ENCODE measurements at regions not wholly inside any gene's neighbourhood (a gene's known extent, or its start where the extent isn't known, plus 50 kb on each side); places are given as distances from the start of the nearest gene placed in this dataset.
A peak's percentile ranks its signal among the peaks of the same experiment; 100 is the strongest.
"Not testable (repeated sequence)": the region's sequence is repeated elsewhere in the genome, so short reads cannot be mapped to it uniquely, and the experiment has no call there.

DNA sequence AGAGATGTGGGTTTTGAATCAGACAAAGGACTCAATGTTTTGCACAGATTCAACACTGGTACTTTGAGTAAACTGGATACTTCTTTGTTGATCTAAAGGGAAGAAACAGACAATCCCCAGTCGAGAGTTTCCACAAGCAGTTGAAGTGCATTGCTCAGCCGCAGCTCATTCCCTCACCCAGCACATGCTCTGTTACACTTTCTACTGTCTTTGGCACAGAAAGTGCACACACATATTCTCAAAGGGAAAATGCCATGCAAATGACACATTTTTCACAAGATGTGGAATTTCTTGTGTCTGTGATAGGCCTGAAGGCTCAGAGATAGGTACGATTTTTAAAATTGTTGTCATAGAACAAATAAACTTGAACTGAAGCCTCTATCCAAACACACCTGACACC, 258.9 kb upstream of the TRIB2 start:
- no peak for DNase-seq (ENCODE audit: low read depth, low spot score)
- H3K4me3 ChIP-seq (ENCODE audit: low read length), result no peak overlapping the region

DNA sequence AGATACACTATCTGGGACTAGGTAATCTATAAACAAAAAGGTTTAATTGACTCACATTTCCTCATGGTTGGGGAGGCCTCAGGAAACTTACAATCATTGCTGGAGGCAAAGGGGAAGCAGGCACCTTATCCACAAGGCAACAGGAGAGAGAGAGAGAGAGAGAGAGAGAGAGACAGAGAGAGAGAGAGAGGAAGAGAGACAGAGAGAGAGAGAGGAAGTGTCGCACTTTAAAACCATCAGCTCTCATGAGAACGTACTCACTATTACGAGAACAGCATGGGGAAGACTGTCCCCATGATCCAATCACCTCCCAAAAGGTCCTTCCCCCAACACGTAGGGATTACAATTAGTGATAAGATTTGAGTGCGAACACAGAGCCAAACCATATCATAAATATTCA, 253.5 kb upstream of the TRIB2 start:
- no peak overlapping the region for H3K4me3 ChIP-seq (ENCODE audit: low read length)
- no peak for DNase-seq (ENCODE audit: low read depth, low spot score)

DNA sequence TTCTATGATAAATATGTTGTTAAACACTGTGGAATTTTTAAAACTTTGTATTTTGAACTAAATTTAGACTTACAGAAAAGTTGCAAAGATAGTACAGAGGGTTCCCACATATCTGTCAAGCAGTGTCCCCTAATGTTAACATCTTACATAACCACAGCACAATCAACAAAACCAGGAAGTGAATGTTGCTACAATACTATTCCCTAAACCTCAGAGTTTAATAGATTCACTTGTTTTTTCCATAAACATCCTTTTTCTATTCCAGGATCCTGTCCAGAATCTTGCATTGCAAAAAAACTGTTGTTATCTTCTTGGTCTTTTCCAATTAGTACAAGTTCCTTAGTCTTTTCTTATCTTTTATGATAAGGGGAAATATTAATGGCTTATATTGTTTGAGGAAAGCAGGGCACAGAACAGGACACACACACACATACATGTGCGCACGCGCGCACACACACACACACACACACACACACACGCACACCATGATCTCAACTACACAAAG, 251.1 kb upstream of the TRIB2 start:
- no peak overlapping the region for H3K4me3 ChIP-seq (ENCODE audit: low read length)
- DNase-seq (ENCODE audit: low read depth, low spot score), result no peak

DNA sequence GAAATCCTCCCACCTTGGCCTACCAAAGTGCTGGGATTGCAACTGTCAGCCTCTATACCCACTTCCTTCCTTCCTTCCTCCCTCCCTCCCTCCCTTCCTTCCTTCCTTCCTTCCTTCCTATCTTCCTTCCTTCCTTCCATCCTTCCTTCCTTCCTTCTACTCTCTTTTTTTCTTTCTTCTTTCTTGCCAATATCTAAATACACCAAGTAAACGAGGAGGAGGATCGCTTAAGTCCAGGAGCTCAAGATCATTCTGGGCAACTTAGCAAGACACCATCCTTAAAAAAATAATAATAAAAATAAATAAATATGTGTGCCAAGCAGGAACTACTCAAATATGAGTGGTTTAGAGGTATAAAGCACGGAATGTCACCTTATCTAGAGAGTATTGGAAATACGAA, 249.4 kb upstream of the TRIB2 start:
- DNase-seq (ENCODE audit: low read depth, low spot score), result no peak
- H3K4me3 ChIP-seq (ENCODE audit: low read length), result no peak overlapping the region

DNA sequence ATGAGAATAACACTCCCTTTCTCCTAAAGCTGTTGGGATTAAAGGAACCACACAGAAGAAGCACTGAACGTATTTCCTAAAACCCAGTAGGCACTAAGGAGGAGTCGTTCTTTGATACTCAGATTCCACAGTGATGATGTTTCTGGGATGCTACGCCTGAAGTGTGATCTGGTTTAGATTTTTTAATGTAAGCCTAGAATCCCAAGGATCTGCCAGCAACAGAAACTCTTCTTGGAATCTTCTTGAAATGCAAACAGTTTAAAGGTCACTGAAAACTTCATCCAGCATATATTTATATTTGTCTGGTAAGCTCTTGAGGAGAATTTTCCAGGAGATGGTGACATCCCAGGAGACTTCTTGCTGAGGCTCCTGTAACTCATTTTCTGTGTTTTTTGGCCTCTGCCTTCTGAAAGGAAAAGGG, 247.6 kb upstream of the TRIB2 start:
- no peak for DNase-seq (ENCODE audit: low read depth, low spot score)
- no peak overlapping the region for H3K4me3 ChIP-seq (ENCODE audit: low read length)

DNA sequence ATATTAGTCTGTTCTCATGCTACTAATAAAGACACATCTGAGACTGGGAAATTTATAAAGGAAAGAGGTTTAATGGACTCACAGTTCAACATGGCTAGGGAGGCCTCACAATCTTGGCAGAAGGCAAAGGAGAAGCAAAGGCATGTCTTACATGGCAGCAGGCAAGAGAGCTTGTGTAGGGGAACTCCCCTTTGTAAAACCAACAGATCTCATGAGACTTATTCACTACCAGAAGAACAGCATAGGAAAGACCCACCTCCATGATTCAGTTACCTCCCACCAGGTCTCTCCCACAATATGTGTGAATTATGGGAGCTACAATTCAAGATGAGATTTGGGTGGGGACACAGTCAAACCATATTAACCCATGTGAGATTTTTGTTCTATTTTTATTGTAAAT, 244.5 kb upstream of the TRIB2 start:
- not testable (repeated sequence) for H3K4me3 ChIP-seq (ENCODE audit: low read length); DNase-seq (ENCODE audit: low read depth, low spot score)

DNA sequence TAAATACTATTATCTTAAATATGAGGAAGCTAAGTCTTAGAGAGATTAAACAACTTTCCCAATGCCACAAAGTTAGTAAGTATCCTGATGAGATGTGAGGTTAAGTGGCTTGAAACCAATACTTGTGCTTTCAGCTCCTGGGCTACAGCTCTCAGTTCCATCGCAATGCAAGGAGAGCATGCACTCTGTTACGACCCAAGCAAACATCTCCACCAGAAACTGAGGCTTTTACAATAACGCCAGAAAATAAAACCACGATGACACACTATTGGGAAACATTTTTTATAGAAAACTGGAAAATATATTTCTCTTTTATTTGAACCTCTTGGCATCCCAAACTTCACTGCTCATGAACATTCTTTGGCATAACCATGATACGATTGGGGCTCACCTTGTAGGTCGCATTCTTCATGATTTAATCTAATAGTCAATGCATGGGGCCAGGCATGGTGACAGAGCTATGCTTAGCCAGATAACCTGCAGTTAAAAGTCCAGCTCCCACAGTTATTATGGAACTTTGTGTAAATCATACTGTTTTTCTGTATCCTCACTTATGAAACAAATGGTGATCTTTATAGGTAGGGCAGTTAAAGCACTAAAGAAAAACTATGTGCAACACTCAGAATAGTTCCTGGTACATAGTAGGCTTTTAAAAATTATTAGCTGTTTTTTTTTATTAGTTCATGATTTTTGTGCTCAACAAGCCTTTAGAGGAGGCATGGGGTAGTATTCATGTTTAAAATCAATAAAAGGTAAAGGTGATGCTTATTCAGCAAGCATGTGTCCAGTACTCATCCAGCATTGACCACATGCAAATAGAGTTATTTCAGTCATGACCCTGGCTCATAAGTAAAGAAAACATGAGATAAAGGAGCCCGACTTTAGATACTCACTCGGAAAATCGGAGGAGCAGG, 238.3 kb upstream of the TRIB2 start:
- H3K4me3 ChIP-seq (ENCODE audit: low read length), result no peak overlapping the region
- DNase-seq (ENCODE audit: low read depth, low spot score), result no peak

DNA sequence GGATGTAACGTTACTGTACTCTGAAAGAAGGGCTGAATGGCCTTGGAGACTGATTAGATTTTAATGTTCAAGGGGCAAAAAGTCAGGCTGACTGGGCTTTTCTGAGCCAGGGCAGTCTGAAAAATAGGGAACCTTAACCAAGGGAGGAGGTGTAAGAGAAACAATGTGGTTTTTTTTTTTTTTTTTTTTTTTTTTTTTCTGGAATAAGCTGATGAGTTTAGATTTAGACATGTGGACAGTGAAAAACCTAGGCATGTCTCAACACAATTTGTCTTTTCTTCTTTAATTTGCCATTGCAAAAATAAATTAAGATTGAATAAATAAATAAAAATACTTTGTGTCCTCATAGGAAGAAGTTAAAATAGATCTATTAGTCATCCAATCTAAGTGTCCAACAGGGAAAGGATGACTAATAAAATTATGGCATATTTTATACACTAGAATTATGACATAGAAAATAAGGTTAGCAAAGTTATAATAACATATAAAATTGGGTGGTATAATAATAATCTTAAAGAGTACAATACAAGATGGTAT, 237.6 kb upstream of the TRIB2 start:
- no peak for DNase-seq (ENCODE audit: low read depth, low spot score)
- no peak overlapping the region for H3K4me3 ChIP-seq (ENCODE audit: low read length)

DNA sequence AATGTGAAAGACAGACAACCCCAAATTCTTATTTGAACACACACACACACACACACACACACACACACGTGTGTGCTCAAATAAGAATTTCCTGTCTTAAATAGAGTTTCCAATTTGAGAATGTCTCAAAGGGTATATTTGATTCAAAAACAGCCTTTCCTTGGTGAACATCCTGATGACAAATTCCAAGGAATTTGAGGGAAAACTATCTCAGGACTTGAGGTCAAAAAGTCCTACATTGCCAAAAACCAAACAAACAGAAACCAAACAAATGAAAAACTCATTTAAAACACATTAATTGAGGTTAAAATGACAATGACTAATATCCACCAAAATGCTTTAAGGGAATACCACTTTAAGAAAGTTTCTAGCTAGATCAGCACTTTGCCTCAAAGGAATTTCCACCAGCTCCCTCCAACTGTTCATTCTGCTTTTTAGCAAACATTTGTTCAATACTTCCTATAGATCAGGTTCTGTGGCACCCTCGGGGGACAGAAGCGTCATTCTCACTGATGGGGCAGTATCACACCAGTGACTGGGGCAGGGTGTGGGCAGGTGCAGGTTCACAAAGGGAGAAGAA, 232.1 kb upstream of the TRIB2 start:
- DNase-seq (ENCODE audit: low read depth, low spot score), result no peak
- no peak overlapping the region for H3K4me3 ChIP-seq (ENCODE audit: low read length)

DNA sequence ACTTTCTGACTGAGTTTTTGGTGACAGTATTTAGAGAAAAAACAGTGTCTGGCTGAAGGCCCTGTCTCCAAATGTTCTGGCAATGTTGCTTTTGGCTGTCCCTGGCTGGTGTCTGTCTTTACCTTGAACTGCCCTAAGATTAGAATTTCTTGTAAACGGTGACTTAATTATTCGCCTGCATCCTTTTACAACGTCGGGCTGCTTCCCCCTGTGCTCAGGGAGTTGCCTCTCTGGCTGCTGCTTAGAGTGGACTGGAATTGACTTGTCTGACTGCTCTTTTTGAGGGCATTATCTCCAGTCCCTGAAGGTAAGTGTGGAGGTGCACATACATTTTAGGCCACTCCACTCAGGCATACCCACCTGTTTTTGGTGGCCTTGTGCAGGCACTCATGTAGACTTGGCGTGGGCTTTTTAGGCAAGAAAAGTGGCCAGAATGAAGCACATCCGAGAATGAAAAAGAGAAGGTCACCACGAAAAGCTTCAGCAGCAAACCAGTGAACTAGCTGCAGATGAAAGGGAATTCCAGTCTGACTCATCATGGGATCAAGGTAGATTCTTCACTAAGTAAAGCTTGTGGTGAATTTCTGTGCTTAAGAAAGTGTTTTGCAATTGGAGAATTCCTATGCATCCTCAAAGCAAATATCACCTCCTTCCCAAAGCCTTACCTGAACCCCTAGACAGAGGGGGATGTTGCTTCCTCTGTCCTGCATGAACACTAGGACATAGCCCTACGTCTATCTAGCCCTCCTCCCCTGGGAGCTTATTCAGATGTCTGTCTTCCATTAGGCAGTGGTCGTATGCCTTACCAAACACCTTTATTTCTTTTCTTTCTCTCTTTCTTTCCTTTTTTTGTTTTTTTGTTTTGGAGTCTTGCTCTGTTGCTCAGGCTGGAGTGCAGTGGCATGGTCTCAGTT, 230.3 kb upstream of the TRIB2 start:
- DNase-seq (ENCODE audit: low read depth, low spot score), result no peak
- no peak overlapping the region for H3K4me3 ChIP-seq (ENCODE audit: low read length)

DNA sequence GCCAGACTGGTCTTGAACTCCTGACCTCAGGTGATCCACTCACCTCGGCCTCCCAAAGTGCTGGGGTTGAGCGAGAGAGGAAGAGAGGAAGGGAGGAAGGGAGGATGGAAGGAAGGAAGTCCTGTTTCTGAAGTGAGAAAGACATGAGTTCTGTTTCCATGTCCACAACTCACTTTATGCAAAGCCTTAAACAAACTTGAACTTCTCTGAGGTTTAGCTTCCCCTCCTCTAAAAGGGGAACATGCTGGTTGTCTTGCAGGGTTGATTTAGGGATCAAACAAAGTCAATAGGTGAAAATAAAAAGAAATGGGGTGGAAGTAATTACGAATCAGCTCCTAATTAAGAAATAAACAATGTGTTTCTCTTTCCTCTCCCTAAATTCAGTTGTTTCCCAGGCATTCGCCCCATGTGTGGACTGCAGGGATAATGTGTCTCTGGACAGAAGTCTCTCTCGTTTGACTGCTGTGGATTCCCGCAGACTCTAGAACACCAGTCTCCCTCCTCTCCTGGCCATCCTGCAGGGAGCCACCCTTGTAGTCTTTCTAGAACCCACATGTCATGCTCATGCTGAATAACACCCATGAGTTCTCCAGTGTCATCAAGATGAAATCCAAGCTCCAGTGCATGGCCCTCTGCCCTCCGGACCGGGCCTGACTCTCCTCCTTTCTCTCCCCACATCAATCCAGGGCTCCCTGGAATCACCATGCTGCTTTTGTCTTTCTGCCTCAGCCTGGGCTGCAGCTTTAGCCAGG, 229.3 kb upstream of the TRIB2 start:
- no peak for DNase-seq (ENCODE audit: low read depth, low spot score)
- H3K4me3 ChIP-seq (ENCODE audit: low read length), result no peak overlapping the region

DNA sequence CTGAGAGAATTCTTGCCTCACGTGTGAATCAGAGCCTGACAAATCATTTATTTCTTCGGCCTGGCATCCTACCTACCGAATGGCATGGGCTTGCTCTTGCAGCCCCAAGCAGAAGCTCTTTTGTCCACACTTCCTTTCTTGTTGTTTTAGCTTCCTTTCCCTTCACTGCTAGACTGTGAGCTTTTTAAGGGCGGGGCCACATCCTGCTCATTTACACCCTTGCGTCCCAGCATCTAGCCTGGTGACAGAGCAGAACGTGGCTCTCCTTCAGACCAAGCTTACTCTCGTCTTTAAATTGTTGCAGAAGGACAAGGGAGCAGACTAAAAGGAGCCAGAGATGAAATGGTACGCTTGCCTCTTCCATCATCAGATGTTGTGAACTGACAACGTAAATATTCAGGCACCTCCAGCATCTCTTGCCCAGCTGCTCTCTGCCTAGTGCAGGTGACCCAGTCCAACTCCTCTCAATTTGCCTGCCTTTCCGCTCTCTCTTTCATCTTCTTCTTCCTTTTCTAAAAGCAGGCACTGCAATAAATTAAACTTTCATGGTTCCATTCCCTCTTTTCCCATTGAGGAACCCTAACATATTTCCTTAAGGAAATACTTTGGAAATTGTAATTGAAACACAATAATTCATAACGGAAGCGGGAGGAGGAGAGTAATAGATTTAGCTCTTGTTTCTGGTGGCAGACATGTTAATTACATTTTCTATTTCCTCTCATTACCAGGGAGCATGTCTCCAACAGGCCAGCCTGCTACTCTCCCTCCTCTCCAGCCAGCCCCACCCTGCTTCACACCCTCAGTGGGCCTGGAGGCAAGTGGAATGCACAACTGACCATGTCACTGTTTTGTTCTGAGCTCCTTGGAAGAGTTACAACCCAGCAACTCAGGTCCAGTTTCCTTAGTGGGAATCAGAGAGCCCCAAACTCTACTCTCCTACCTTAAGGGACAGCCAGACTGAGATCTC, 228.1 kb upstream of the TRIB2 start:
- peak; percentile 57 for DNase-seq (ENCODE audit: low read depth, low spot score)
- no peak overlapping the region for H3K4me3 ChIP-seq (ENCODE audit: low read length)

DNA sequence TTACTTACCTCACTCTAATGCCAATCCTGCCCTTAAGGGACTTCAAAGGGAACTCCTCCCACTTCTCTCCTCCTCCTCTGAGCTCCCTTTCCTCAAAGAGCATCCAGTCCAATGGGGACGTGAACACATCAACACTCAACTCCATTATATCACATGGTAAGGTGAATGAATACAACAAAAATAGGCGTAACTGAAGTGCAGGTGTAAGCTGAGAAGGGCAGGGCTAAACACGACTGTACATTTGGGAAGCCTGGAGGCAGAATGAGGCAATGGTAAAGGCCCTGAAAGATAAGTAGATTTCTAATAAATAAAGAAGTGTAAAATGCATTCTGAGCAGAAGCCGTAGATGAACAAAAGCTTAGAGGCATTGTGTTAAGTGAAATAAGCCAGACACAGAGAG, 226.1 kb upstream of the TRIB2 start:
- no peak overlapping the region for H3K4me3 ChIP-seq (ENCODE audit: low read length)
- no peak for DNase-seq (ENCODE audit: low read depth, low spot score)

DNA sequence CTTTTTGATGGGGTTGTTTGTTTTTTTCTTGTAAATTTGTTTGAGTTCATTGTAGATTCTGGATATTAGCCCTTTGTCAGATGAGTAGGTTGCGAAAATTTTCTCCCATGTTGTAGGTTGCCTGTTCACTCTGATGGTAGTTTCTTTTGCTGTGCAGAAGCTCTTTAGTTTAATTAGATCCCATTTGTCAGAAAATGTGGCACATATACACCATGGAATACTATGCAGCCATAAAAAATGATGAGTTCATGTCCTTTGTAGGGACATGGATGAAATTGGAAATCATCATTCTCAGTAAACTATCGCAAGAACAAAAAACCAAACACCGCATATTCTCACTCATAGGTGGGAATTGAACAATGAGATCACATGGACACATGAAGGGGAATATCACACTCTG, 224.4 kb upstream of the TRIB2 start:
- DNase-seq (ENCODE audit: low read depth, low spot score); H3K4me3 ChIP-seq (ENCODE audit: low read length): not testable (repeated sequence)

DNA sequence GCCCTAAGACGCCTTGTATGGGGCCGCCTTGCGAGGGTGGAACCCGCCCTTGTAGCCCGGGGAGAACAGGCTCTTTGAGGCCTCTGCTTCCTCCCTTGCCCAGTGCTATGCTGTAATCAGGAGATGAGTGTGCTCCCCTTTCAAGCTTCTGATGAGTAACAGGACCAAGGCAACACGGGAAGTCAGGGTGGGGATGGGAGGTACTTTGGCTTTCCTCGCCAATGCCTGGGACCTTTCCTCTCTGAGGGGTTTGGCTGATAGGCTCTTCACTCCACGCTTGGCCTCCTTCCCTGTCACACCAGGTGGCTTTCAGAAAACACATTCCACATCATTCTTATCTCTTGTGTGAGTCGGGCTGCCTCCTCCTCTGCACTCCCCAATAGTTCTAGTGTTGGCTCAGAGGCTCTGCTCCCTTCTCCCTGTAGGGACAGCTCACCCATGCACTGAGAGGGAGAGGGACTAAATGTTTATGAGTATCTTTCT, 223.7 kb upstream of the TRIB2 start:
- no peak for DNase-seq (ENCODE audit: low read depth, low spot score)
- no peak overlapping the region for H3K4me3 ChIP-seq (ENCODE audit: low read length)

DNA sequence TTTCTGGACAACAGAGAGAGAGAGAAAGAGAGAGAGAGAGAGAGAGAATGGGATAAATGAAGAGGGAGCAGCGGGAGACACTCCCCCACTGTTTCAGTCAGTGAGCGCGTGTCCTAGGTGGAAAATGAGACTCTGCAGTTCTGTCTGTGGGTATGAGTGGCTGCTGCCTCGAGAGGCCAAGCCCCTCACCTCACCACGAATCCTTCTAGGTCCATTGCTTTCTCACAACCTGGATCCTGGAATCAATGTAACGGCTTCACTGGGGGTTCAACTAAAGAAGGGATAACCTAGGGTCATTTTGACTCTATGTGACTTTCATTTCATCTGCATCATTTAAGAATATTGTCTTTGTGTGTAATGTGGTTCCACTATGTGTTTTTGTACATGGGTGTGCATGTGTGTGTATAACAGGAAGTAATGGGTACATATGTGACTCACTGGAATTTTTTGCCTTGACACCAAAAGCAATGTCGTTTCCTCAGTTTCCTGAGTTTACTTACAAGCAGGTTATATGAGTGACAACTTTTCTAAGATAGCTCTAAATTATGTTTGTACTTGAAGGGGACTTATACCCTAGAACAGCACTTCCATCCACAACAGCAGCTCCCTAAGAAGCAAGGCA, 221.4 kb upstream of the TRIB2 start:
- no peak overlapping the region for H3K4me3 ChIP-seq (ENCODE audit: low read length)
- no peak for DNase-seq (ENCODE audit: low read depth, low spot score)

DNA sequence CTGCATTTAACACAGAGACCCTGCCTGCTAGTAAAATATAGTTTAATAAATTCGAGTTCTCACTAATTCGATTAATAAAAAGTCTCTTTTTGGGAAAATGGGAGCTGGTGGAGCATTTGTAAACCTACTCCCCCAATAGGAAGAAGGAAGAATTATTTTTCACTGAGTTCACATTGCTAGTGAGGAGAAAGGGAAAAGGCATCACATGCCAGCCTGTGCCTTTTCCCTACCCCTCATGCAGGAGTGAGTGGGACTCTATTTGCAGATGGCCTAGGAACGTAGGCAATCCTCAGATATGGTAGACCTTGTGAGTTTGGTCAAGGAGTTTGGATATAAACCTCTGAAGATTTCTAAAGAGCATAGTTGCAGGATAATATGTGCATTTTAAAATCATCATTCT, 218.4 kb upstream of the TRIB2 start:
- H3K4me3 ChIP-seq (ENCODE audit: low read length), result no peak overlapping the region
- DNase-seq (ENCODE audit: low read depth, low spot score), result no peak
